Stomach smooth muscle (tissue), 2 donors: ENCODE measurements at regions not wholly inside any gene's neighbourhood (a gene's known extent, or its start where the extent isn't known, plus 50 kb on each side); places are given as distances from the start of the nearest gene placed in this dataset.

Experiments used
- H3K27ac ChIP-seq: one replicate; pipeline ENCODE4 v1.7.0; 2013; ENCODE audit warnings: mild to moderate bottlenecking, low read length, inconsistent platforms
- H3K27me3 ChIP-seq, 2 donors: one replicate each; pipeline ENCODE4 v1.7.0; 2013; ENCODE audit warnings: low read length in 2 of 2; ENCODE audit not compliant: insufficient read depth in 2 of 2, control insufficient read depth in 1 of 2
- H3K36me3 ChIP-seq, 2 donors: one replicate each; pipeline ENCODE4 v1.7.0; 2013; ENCODE audit warnings: low read length in 2 of 2; ENCODE audit not compliant: control insufficient read depth in 2 of 2, insufficient read depth in 2 of 2
- H3K4me1 ChIP-seq: one replicate; pipeline ENCODE4 v1.7.0; 2013; ENCODE audit warnings: low read length; ENCODE audit not compliant: control insufficient read depth, insufficient read depth
- H3K4me3 ChIP-seq, 2 donors: one replicate each; pipeline ENCODE4 v1.7.0; 2013; ENCODE audit warnings: low read length in 2 of 2
- H3K9ac ChIP-seq, 2 donors: one replicate each; pipeline ENCODE4 v1.7.0; 2013; ENCODE audit warnings: low read length in 2 of 2, mild to moderate bottlenecking in 1 of 2
- H3K9me3 ChIP-seq, 2 donors: one replicate each; pipeline ENCODE4 v1.7.0; 2013; ENCODE audit warnings: low read length in 2 of 2; ENCODE audit not compliant: control insufficient read depth in 2 of 2
- donor health status: healthy.
- donor health status: Pancreatic carcinoma.

DNA sequence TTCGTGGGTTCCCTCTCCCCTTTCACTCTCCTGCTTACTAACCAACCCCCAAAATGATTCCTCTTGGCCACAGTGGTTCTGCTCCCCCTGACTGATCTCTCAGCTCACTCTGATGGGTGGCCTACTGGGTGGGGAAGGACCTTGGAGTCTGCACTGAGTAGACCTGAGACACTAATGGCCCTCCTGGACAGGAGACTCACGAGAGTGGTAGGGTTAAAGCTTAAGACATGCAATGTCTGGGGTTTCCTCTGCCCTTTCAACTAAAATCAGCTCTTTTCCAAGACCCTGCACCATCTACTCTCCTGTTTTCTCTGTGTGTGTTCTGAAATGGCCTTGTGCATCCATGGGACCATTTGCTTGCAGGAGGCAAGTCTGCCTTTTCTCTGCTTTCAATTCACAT lies 631.4 kb downstream of the ACTR3B start:
- no peak overlapping the region for H3K9ac ChIP-seq
- H3K27me3 ChIP-seq: no peaks in the 10 kb centered on the region
- H3K27ac ChIP-seq: no peak overlapping the region
- H3K36me3 ChIP-seq: no peaks in the 10 kb centered on the region
- peaks cover 15% of the 10 kb centered on the region for H3K4me1 ChIP-seq
- H3K4me3 ChIP-seq: no peak overlapping the region
- peaks cover 3 to 4% of the 10 kb centered on the region in 2 donors for H3K9me3 ChIP-seq

DNA sequence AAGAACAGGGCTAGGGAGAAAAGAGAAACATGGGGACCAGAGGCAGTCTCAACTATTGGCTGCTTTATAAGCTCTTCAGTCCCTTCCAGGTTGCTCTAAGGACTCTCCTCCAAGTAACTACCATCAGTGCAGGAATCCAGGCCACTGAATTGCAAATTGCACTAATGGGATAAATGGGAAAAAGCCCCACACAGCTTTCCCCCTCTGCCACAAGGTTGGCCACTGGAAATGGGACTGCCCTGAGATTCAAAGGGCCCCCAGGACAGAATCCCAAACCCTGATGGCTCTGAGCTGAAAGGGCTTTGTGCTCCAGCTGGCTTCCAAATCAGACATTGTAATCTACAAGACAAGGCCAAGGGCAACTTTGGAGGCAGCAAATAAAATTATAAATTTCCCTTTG lies 633.2 kb downstream of the ACTR3B start:
- H3K36me3 ChIP-seq: no peaks in the 10 kb centered on the region
- H3K9me3 ChIP-seq: peaks cover 3 to 4% of the 10 kb centered on the region in 2 donors
- H3K27me3 ChIP-seq: no peaks in the 10 kb centered on the region
- H3K27ac ChIP-seq: no peak overlapping the region
- H3K4me1 ChIP-seq: peaks cover 14% of the 10 kb centered on the region
- H3K4me3 ChIP-seq: no peak overlapping the region
- no peak overlapping the region for H3K9ac ChIP-seq

DNA sequence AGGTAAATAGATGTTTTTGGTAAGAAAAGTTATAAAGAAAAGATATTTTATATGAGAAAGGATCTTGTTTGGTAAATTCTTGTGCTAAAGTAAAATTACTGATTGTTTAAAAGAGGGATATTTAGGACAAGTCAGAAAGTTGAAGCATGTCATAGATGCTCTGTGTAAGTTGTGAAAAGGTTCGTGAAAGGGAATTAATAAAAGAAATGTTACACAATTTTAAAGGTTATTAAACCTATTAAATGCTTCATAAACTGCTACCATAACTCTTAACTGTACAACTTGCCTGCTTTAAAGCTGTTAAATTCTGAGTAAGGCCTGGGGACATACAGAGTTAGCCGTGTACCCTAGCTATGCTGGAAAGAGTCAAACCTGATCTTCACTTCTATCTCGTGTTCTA lies 634.1 kb downstream of the ACTR3B start:
- H3K36me3 ChIP-seq: no peaks in the 10 kb centered on the region
- peaks cover 3 to 4% of the 10 kb centered on the region in 2 donors for H3K9me3 ChIP-seq
- H3K27ac ChIP-seq: no peak overlapping the region
- no peak overlapping the region for H3K9ac ChIP-seq
- H3K4me1 ChIP-seq: peaks cover 12% of the 10 kb centered on the region
- H3K4me3 ChIP-seq: no peak overlapping the region
- H3K27me3 ChIP-seq: no peaks in the 10 kb centered on the region

DNA sequence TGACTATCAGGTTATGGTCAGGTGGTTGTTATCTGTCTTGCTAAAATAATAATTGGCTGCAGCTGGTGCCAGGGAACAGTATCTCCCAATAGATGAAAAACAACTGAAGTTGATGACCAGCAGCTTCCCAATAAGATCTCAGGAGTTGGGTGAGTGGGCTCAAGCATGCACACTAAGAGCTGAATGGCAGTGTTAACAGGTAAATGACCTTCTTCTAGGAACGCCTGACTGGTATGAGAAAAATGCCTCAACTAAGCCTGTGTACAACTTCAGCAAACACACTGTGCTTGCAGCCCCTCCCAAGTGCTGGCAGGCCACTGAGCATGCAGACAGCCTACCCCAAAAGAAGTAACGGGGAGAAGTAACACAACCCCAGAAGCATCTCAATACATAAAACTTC lies 636.9 kb downstream of the ACTR3B start:
- no peak overlapping the region for H3K9ac ChIP-seq
- H3K4me1 ChIP-seq: peaks cover 2% of the 10 kb centered on the region
- no peaks in the 10 kb centered on the region for H3K9me3 ChIP-seq
- H3K4me3 ChIP-seq: no peak overlapping the region
- no peaks in the 10 kb centered on the region for H3K27me3 ChIP-seq
- H3K27ac ChIP-seq: no peak overlapping the region
- no peaks in the 10 kb centered on the region for H3K36me3 ChIP-seq

DNA sequence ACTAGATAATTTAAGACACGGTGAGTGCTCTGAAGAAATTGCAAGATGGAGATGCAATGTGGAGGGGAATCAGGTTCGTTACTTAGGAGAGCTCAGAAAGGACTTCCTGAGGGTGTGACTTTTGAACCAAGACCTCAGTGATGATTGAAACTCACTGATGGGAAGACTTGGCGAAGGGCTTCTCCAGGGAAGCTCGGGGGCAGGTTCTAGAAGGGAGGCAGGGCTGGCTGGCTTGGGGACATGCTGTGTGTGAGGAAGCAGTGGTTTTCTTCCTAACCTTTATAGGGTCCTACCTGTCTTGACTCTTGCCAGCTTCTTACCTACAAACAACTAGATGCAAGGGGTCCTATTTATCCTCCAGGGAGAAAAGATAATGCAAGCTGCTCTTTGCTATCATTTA lies 637.9 kb downstream of the ACTR3B start:
- no peak overlapping the region for H3K27ac ChIP-seq
- no peak overlapping the region for H3K4me3 ChIP-seq
- no peaks in the 10 kb centered on the region for H3K36me3 ChIP-seq
- H3K9ac ChIP-seq: no peak overlapping the region
- no peaks in the 10 kb centered on the region for H3K9me3 ChIP-seq
- no peaks in the 10 kb centered on the region for H3K4me1 ChIP-seq
- no peaks in the 10 kb centered on the region for H3K27me3 ChIP-seq

DNA sequence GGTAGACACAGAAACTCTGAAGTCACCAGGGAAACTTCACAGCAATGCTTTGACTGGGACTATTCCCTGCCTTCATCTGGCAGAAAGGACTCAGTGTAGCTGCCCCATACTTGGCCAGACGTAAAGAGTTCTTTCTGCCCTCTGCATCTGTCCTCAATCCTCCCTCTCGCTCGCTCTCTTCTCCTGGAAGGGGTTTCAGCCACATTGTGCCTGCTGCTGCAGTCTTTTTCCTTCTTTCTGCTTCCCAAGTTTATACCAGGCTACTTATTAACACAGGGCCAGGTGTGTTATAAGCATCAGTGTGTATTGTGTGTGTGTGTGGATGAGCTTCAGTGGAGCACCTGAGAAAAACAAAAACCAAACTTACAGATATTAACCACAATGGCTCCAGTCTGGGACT lies 638.4 kb downstream of the ACTR3B start:
- no peak overlapping the region for H3K9ac ChIP-seq
- no peaks in the 10 kb centered on the region for H3K27me3 ChIP-seq
- H3K4me3 ChIP-seq: no peak overlapping the region
- no peaks in the 10 kb centered on the region for H3K36me3 ChIP-seq
- no peak overlapping the region for H3K27ac ChIP-seq
- H3K9me3 ChIP-seq: no peaks in the 10 kb centered on the region
- no peaks in the 10 kb centered on the region for H3K4me1 ChIP-seq

DNA sequence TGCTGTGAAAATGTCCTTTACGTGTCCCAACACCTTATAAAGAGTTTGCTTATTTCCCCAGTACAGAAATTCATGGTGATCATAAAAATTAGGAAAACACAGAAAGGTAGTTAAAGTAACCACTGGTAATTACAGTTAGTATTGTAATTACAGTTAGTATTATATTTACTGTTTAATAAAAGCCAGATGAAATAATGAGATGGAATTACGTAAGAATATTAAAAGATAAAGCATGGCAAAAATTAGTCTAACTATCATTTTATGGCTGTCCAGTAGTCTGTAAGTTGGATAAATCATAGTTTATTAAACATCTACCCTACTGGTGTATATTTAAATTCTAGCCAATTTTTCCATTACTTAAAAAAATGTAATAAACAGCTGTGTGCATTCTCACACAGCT lies 638.8 kb downstream of the ACTR3B start:
- no peaks in the 10 kb centered on the region for H3K36me3 ChIP-seq
- no peaks in the 10 kb centered on the region for H3K4me1 ChIP-seq
- no peaks in the 10 kb centered on the region for H3K27me3 ChIP-seq
- H3K4me3 ChIP-seq: no peak overlapping the region
- no peaks in the 10 kb centered on the region for H3K9me3 ChIP-seq
- H3K27ac ChIP-seq: no peak overlapping the region
- no peak overlapping the region for H3K9ac ChIP-seq

DNA sequence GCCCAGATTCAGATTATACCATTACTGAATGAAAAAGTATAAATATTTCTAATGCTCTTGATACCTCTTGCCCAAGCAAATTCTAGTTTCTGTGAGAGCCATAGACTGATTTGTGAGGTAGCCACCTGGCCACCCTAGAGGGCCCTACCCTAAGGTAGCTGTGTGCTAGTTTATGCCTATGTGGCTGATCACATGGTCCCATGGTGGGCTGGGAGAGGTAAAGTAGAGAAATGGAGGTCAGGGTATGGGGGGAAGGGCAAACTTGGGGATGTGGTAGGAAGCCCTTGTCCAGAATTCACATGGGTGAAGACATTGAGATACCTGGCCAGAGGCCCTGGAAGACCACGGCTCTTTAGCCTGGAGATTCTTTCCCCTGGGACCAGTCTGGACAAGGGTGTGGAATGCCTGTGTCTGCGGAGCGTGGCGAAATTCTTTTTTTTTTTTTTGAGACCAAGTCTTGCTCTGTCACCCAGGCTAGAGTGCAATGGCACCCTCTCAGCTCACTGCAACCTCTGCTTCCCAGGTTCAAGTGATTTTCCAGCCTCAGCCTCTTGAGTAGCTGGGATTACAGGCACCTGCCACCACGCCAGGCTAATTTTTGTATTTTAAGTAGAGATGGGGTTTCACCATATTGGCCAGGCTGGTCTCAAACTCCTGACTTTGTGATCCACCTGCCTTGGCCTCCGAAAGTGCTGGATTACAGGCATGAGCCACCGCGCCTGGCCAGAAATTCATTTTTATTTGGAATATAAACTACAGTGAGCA lies 639.4 kb downstream of the ACTR3B start:
- Histone ChIP-seq H3K9ac (no peak overlapping the region), H3K27me3 (no peaks in the 10 kb centered on the region), H3K4me1 (no peaks in the 10 kb centered on the region), H3K36me3 (no peaks in the 10 kb centered on the region), H3K9me3 (no peaks in the 10 kb centered on the region), H3K4me3 (no peak overlapping the region), H3K27ac (no peak overlapping the region)

DNA sequence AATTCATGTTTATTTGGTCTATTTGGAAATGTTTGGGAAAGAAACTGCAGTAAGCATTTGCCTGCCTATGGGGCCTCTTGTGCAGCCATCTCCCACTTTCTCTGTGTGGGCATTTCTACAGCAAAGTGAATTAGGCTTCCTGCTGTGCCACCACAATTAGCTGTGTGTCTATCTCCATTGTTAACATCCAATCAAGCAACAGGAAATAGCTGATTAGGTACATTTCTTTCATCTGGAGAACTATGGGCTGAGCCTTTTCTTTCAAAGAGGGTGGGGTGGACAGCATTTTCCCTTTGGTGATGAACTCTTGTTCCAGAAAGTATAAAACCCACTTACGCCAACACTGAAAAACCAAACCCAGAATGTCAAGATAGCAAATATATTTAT lies 640.0 kb downstream of the ACTR3B start:
- H3K27ac ChIP-seq: no peak overlapping the region
- H3K36me3 ChIP-seq: no peaks in the 10 kb centered on the region

DNA sequence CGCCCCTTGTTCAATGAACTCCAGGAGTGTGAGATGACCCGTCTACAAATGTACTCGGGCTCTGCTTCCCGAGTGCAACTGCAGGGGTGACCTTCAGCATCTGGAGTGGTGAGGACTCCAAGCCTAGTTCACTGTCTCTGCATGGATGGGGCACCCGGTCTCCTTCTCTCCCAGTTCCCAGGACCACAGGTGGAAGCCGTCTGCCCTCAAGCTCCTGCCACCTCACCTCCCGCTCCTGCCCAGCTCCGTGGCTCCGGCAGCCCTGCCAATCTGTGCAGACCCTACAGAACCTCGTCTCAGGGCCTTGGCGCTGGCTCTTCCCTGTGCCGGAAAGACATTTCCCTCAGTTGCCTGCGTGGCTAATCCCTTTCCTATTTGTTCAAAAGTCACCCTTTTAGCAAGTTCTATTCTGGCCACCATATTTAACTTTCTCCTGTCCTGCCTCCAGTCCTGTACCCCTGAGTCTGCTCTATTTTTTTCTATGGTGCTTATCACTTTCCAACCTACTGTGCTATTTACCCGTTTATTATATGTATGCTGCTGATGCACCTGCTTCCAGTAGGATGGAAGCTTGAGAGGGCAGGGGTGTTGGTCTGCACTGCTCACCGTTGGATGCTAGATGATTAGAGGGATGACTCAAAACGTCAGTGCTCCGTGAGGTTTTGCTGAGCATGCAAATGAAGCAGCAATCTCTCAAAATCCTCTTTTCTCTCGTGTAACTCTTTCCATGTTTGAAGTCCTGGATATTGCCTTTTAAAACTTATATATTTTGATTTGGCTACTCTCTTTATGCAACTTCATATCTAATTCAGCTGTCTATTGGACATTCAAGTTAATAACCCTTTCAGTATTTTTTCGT lies 641.4 kb downstream of the ACTR3B start:
- no peaks in the 10 kb centered on the region for H3K4me1 ChIP-seq
- no peaks in the 10 kb centered on the region for H3K27me3 ChIP-seq
- H3K4me3 ChIP-seq: no peak overlapping the region
- no peak overlapping the region for H3K27ac ChIP-seq
- H3K36me3 ChIP-seq: no peaks in the 10 kb centered on the region
- H3K9ac ChIP-seq: no peak overlapping the region
- H3K9me3 ChIP-seq: no peaks in the 10 kb centered on the region

More for the DNA sequence above, 640.0 kb downstream of the ACTR3B start:
- Histone ChIP-seq H3K4me3 (no peak overlapping the region), H3K9ac (no peak overlapping the region), H3K4me1 (no peaks in the 10 kb centered on the region), H3K27me3 (no peaks in the 10 kb centered on the region), H3K9me3 (no peaks in the 10 kb centered on the region)
